SK-N-SH (cell line): ENCODE measurements at regions not wholly inside any gene's neighbourhood (a gene's known extent, or its start where the extent isn't known, plus 50 kb on each side); places are given as distances from the start of the nearest gene placed in this dataset.

Experiments
- EZH2phosphoT487 ChIP-seq: fragments of 200-600 bp; sonication (generic); IDR thresholded peaks from 2 replicates; pipeline ENCODE4 v1.6.1; 2017; ENCODE audit warnings: low read depth, mixed run types, mild to moderate bottlenecking, antibody characterized with exemption, moderate library complexity, borderline replicate concordance
- JUND ChIP-seq: IDR thresholded peaks from 2 replicates; pipeline ENCODE4 v1.4.0; 2012
- NFIC ChIP-seq: IDR thresholded peaks from 2 replicates; pipeline ENCODE4 v1.4.0; 2012; ENCODE audit warnings: borderline replicate concordance
- RCOR1 ChIP-seq: fragments of 150-350 bp; IDR thresholded peaks from 2 replicates; pipeline ENCODE4 v1.6.1; 2017; ENCODE audit warnings: antibody characterized with exemption, low read length
- SMC3 ChIP-seq: IDR thresholded peaks from 2 replicates; pipeline ENCODE4 v1.6.1; 2012; ENCODE audit warnings: low read depth, low read length, improper control_type of control experiment
- TF ChIP-seq, protein P1 (sequence below): fragments of 150-350 bp; IDR thresholded peaks from 2 replicates; pipeline ENCODE4 v1.6.1; 2016; ENCODE audit warnings: mild to moderate bottlenecking, low read depth, low read length
- TF ChIP-seq, protein P2 (sequence below): fragments of 200-600 bp; sonication (generic); IDR thresholded peaks from 2 replicates; pipeline ENCODE4 v1.6.1; 2017; ENCODE audit warnings: antibody characterized with exemption, mild to moderate bottlenecking, moderate library complexity

DNA sequence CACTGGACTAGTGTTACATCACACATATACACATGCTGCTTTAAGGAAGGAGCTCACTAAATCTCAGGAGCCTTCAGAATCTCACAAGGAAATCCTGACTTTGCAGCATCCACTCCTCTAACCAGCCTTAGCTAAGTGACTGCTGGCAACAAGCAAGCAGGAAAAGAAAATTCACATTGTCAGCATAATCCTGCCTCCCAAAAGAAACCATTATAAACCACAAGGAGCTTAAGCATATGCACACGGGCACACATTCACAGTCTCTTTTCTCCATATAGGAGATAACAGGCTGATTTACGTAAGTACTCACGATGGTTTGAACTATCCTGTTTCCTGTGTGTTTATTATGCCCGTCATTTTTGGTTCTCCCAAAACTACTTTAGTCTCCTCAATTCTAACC lies 136.3 kb downstream of the TMEM144 start:
- no peak for TF ChIP-seq SMC3
- TF ChIP-seq JUND: no peak
- TF ChIP-seq, protein P1, sequence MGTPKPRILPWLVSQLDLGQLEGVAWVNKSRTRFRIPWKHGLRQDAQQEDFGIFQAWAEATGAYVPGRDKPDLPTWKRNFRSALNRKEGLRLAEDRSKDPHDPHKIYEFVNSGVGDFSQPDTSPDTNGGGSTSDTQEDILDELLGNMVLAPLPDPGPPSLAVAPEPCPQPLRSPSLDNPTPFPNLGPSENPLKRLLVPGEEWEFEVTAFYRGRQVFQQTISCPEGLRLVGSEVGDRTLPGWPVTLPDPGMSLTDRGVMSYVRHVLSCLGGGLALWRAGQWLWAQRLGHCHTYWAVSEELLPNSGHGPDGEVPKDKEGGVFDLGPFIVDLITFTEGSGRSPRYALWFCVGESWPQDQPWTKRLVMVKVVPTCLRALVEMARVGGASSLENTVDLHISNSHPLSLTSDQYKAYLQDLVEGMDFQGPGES: no peak
- TF ChIP-seq, protein P2, sequence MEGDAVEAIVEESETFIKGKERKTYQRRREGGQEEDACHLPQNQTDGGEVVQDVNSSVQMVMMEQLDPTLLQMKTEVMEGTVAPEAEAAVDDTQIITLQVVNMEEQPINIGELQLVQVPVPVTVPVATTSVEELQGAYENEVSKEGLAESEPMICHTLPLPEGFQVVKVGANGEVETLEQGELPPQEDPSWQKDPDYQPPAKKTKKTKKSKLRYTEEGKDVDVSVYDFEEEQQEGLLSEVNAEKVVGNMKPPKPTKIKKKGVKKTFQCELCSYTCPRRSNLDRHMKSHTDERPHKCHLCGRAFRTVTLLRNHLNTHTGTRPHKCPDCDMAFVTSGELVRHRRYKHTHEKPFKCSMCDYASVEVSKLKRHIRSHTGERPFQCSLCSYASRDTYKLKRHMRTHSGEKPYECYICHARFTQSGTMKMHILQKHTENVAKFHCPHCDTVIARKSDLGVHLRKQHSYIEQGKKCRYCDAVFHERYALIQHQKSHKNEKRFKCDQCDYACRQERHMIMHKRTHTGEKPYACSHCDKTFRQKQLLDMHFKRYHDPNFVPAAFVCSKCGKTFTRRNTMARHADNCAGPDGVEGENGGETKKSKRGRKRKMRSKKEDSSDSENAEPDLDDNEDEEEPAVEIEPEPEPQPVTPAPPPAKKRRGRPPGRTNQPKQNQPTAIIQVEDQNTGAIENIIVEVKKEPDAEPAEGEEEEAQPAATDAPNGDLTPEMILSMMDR: no peak
- TF ChIP-seq EZH2phosphoT487: no peak
- no peak for TF ChIP-seq RCOR1
- no peak for TF ChIP-seq NFIC
